ENCODE measurements at regions not wholly inside any gene's neighbourhood (a gene's known extent, or its start where the extent isn't known, plus 50 kb on each side); places are given as distances from the start of the nearest gene placed in this dataset.

GRCh38 chr10:110401401-110402076, 96.2 kb upstream of the DUSP5 start (continued):
- TF ChIP-seq ZNF462 (CRISPR knock-in tag; IDR thresholded peaks at IDR 0.05) (no peak), EZH2 (IDR thresholded peaks at IDR 0.05; ENCODE audit: low read depth, unreplicated experiment) (no peak), ETS1 (IDR thresholded peaks at IDR 0.05) (no peak)

- Histone ChIP-seq H2AFZ (no peak overlapping the region), H3K27me3 (ENCODE audit: insufficient read depth) (no peaks in the 10 kb centered on the region), H3K36me3 (ENCODE audit: insufficient read depth) (no peaks in the 10 kb centered on the region), H3K9me2 (ENCODE audit: insufficient read depth) (no peaks in the 10 kb centered on the region), H3K4me1 (ENCODE audit: insufficient read depth) (no peaks in the 10 kb centered on the region), H3K4me2 (no peak overlapping the region), H3K79me2 (replicated peaks; ENCODE audit: insufficient read depth) (no peaks in the 10 kb centered on the region), H4K20me1 (replicated peaks; ENCODE audit: insufficient read depth) (no peaks in the 10 kb centered on the region), H3K27ac (ENCODE audit: low read depth) (no peak overlapping the region), H3K4me3 (no peak overlapping the region), H3F3A (replicated peaks; ENCODE audit: low read depth) (no peaks in the 10 kb centered on the region)
- H3K4me1 Mint-ChIP-seq: peaks cover 16% of the 10 kb centered on the region
- H3K4me3 Mint-ChIP-seq: no peak overlapping the region
- no peaks in the 10 kb centered on the region for H3K36me3 Mint-ChIP-seq (ENCODE audit: low read depth)
- DNase-seq (ENCODE audit: low spot score) (no peak), ATAC-seq (no peak)
- H3K27me3 Mint-ChIP-seq (ENCODE audit: insufficient read depth, low read depth, poor library complexity): peaks cover 6% of the 10 kb centered on the region
- H3K27ac Mint-ChIP-seq: no peak overlapping the region
- H3K9me3 Mint-ChIP-seq: no peaks in the 10 kb centered on the region
- no peak for TF ChIP-seq CREB1 (CRISPR knock-in tag; IDR thresholded peaks at IDR 0.05; ENCODE audit: low read depth)
- no peak for TF ChIP-seq ZNF331 (CRISPR knock-in tag; IDR thresholded peaks at IDR 0.05; ENCODE audit: low read depth)
- TF ChIP-seq JUNB (IDR thresholded peaks at IDR 0.05; ENCODE audit: unreplicated experiment): no peak
- no peak for TF ChIP-seq ZNF462 (CRISPR knock-in tag; IDR thresholded peaks at IDR 0.05)
- TF ChIP-seq EZH2 (IDR thresholded peaks at IDR 0.05; ENCODE audit: low read depth, unreplicated experiment): no peak
- TF ChIP-seq ZNF114 (CRISPR knock-in tag; IDR thresholded peaks at IDR 0.05): no peak
Measured at GRCh38 chr10:110402077-110402416, 95.7 kb upstream of the DUSP5 start.

Data from GM23338 (cell line).